ENCODE measurements at regions not wholly inside any gene's neighbourhood (a gene's known extent, or its start where the extent isn't known, plus 50 kb on each side); places are given as distances from the start of the nearest gene placed in this dataset.
"Not testable (repeated sequence)": the region's sequence is repeated elsewhere in the genome, so short reads cannot be mapped to it uniquely, and the experiment has no call there.

DNA sequence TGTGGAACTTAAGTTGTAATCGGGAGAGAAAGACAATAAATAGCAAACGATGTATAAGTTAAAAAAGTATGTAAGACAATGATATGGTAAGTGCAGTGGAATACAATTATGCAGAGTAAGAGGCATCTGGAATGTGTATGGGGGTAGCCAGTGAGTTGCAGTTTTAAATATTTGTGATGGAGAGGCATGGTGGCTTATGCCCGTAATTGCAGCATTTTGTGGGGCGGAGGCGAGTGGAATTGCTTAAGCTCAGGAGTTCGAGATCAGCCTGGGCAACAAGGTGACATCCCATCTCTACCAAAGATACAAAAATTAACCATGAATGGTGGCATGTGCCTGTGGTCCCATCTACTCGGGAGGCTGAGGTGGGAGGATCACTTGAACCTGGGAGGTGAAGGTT is 52.5 kb upstream of the WDFY3 start:
- Histone ChIP-seq H3K9me3 (no peaks in the 10 kb centered on the region), H3K27ac (no peak overlapping the region), H3K4me1 (no peaks in the 10 kb centered on the region), H3K36me3 (no peaks in the 10 kb centered on the region), H3K4me3 (no peak overlapping the region), H3K27me3 (no peaks in the 10 kb centered on the region)
- no peak for DNase-seq (ENCODE audit: low spot score in 2 of 2)
- intact Hi-C loops (cut with DNase I), result no loop called here
- TF ChIP-seq, protein P1, sequence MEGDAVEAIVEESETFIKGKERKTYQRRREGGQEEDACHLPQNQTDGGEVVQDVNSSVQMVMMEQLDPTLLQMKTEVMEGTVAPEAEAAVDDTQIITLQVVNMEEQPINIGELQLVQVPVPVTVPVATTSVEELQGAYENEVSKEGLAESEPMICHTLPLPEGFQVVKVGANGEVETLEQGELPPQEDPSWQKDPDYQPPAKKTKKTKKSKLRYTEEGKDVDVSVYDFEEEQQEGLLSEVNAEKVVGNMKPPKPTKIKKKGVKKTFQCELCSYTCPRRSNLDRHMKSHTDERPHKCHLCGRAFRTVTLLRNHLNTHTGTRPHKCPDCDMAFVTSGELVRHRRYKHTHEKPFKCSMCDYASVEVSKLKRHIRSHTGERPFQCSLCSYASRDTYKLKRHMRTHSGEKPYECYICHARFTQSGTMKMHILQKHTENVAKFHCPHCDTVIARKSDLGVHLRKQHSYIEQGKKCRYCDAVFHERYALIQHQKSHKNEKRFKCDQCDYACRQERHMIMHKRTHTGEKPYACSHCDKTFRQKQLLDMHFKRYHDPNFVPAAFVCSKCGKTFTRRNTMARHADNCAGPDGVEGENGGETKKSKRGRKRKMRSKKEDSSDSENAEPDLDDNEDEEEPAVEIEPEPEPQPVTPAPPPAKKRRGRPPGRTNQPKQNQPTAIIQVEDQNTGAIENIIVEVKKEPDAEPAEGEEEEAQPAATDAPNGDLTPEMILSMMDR (IDR thresholded peaks at IDR 0.05), result no peak

DNA sequence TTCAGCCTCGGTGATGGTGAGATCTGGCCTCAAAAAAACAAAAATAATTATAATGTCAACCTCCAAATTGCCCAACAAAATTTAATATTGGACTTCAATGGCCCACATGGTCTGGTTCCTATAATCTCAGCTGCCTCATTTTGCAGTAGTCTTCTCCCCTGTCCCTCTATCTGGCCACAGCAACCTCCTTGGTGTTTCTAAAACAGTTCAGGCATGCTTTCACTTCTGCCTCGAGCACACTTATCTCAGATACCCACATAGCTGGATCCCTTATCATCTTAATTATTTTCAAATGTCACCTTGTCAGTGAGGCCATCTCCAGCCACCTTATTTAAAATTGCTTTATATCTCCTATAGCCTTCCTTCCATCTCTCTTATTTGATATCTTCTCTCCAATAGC is 52.9 kb upstream of the WDFY3 start:
- intact Hi-C loops (cut with DNase I), result no loop called here

DNA sequence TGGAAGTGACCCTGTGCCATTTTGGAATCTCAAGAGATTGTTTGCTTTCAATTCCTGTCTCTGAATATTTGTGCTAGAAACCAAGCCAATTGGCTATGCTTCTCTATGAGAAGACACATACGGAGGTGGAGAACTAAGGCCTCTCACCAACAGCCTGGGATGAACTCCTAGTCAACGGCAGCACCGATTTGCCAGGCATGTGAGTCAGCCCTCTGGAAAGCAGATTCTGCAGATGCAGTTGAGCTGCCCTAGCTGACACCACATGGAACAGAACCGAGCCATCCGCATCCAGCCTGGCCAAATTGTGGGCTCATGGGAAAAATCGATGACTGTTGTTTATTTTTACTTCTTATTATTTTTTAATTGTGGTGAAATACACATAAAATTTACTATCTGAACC is 58.2 kb upstream of the WDFY3 start:
- no peaks in the 10 kb centered on the region for H3K27me3 ChIP-seq
- peaks cover 0 to 9% of the 10 kb centered on the region in 2 donors for H3K9me3 ChIP-seq
- TF ChIP-seq, protein P1 (IDR thresholded peaks at IDR 0.05), result no peak
- H3K4me1 ChIP-seq, result no peaks in the 10 kb centered on the region
- H3K36me3 ChIP-seq, result no peaks in the 10 kb centered on the region
- H3K27ac ChIP-seq, result no peak overlapping the region
- intact Hi-C loops (cut with DNase I), result no loop called here
- DNase-seq (ENCODE audit: low spot score in 2 of 2), result no peak
- no peak overlapping the region for H3K4me3 ChIP-seq

More for the DNA sequence above, 52.9 kb upstream of the WDFY3 start:
- H3K9me3 ChIP-seq, result no peaks in the 10 kb centered on the region
- no peak overlapping the region for H3K27ac ChIP-seq
- no peaks in the 10 kb centered on the region for H3K36me3 ChIP-seq
- H3K27me3 ChIP-seq, result no peaks in the 10 kb centered on the region
- H3K4me3 ChIP-seq, result no peak overlapping the region
- no peak for DNase-seq (ENCODE audit: low spot score in 2 of 2)
- H3K4me1 ChIP-seq, result no peaks in the 10 kb centered on the region
- TF ChIP-seq, protein P1 (IDR thresholded peaks at IDR 0.05), result no peak

DNA sequence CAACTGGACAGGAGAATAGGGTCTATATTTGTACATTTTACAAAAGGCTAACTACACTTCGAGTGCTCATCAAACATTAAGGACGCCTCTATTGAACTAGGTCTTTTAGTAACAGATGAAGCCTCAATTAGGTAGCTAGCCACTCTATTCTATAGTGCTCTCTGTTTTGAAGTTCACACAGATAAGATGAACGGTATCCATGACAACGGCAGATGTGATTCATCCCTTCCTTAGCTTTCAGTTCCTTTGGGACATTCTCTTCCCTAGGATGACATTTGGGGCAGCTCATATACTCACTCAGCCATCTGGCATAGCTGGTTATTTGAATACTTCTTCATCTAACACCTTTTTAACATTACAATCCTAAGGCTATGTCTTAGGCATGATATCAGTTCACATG is 62.4 kb upstream of the WDFY3 start:
- H3K36me3 ChIP-seq, result no peaks in the 10 kb centered on the region
- no peaks in the 10 kb centered on the region for H3K4me1 ChIP-seq
- H3K27ac ChIP-seq, result no peak overlapping the region
- H3K4me3 ChIP-seq, result no peak overlapping the region
- no peak for DNase-seq (ENCODE audit: low spot score in 2 of 2)
- intact Hi-C loops (cut with DNase I), result no loop called here
- peaks cover 0 to 20% of the 10 kb centered on the region in 2 donors for H3K9me3 ChIP-seq
- TF ChIP-seq, protein P1 (IDR thresholded peaks at IDR 0.05), result no peak
- H3K27me3 ChIP-seq, result no peaks in the 10 kb centered on the region

DNA sequence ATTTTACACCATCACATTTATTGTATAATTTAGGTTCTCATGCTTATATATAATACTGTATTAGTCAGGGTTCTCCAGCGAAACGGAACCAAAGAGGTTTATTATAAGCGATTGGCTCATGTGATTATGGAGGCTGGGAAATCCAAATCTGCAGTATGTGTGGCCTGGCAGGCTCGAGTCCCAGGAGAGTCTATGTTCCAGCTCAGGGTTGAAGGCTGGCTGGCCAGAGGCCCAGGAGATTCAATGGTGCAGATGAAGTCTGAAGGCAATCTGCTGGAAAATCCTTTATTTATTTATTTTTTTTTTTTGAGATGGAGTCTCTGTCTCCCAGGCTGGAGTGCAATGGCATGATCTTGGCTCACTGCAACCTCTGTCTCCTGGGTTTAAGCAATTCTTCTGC is 63.0 kb upstream of the WDFY3 start:
- TF ChIP-seq, protein P1 (IDR thresholded peaks at IDR 0.05), result no peak
- H3K4me1 ChIP-seq, result no peaks in the 10 kb centered on the region
- intact Hi-C loops (cut with DNase I), result no loop called here
- no peak overlapping the region for H3K4me3 ChIP-seq
- peaks cover 0 to 23% of the 10 kb centered on the region in 2 donors for H3K9me3 ChIP-seq
- H3K36me3 ChIP-seq, result no peaks in the 10 kb centered on the region
- no peaks in the 10 kb centered on the region for H3K27me3 ChIP-seq
- no peak overlapping the region for H3K27ac ChIP-seq
- DNase-seq (ENCODE audit: low spot score in 2 of 2), result no peak

DNA sequence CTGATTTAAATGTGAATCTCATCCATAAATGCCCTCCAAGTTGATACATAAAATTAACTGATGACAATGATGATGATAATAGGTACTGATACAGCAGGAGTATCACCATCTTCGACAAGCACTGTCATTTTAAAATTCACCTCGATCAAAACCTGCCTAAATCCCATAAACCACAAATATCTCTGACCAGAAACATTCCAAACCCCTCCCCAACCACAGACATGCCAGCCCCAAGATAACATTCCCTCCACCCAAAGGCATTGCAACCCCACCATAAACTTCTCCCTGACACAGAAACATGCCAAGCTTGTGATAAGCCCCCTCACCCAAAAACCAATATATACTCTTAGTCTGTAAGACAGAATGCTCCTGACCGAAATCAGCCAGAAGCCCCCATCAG is 63.7 kb upstream of the WDFY3 start:
- Histone ChIP-seq H3K27me3 (no peaks in the 10 kb centered on the region), H3K9me3 (peaks cover 0 to 23% of the 10 kb centered on the region in 2 donors), H3K4me1 (no peaks in the 10 kb centered on the region), H3K36me3 (no peaks in the 10 kb centered on the region), H3K27ac (no peak overlapping the region), H3K4me3 (no peak overlapping the region)
- TF ChIP-seq, protein P1 (IDR thresholded peaks at IDR 0.05), result no peak
- no peak for DNase-seq (ENCODE audit: low spot score in 2 of 2)
- intact Hi-C loops (cut with DNase I), result no loop called here

DNA sequence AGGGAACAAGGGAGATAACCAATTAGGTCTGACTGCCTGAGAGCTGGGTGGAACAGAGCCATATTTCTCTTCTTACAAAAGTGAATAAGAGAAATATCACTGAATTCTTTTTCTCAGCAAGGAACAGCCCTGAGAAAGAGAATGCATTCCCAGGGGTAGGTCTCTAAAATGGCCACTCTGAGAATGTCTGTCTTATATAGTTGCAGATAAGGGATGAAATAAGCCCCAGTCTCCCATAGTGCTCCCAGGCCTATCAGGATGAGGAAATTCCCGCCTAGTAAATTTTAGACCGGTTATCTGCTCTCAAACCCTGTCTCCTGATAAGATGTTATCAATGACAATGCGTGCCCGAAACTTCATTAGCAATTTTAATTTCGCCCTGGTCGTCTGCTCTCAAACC is 67.3 kb upstream of the WDFY3 start:
- intact Hi-C loops (cut with DNase I); H3K4me1 ChIP-seq: not testable (repeated sequence)

More for the DNA sequence above, 67.3 kb upstream of the WDFY3 start:
- not testable (repeated sequence) for DNase-seq (ENCODE audit: low spot score in 2 of 2); H3K27ac ChIP-seq; H3K4me3 ChIP-seq; H3K27me3 ChIP-seq; H3K36me3 ChIP-seq
- H3K9me3 ChIP-seq, result peaks cover 0 to 22% of the 10 kb centered on the region in 2 donors
